GM12892 (cell line): ENCODE measurements at regions not wholly inside any gene's neighbourhood (a gene's known extent, or its start where the extent isn't known, plus 50 kb on each side); places are given as distances from the start of the nearest gene placed in this dataset.

Experiments
- POLR2A ChIP-seq: IDR thresholded peaks from 2 replicates; pipeline ENCODE4 v1.6.1; 2011; ENCODE audit warnings: low read depth, low read length, control low read depth
- POLR2AphosphoS5 ChIP-seq: IDR thresholded peaks from 2 replicates; pipeline ENCODE4 v1.6.1; 2011; ENCODE audit warnings: low read depth, low read length, control low read depth
- TAF1 ChIP-seq: IDR thresholded peaks from 2 replicates; pipeline ENCODE4 v1.6.1; 2011; ENCODE audit warnings: low read depth, mild to moderate bottlenecking, control low read depth, low read length, borderline replicate concordance

GRCh38 chr2:147094077-147094476 is 750.8 kb upstream of the ACVR2A start:
- TF ChIP-seq POLR2A = no peak
- TF ChIP-seq POLR2AphosphoS5 = no peak
- TF ChIP-seq TAF1 = no peak
